ENCODE measurements at regions not wholly inside any gene's neighbourhood (a gene's known extent, or its start where the extent isn't known, plus 50 kb on each side); places are given as distances from the start of the nearest gene placed in this dataset.
"Not testable (repeated sequence)": the region's sequence is repeated elsewhere in the genome, so short reads cannot be mapped to it uniquely, and the experiment has no call there.

DNA sequence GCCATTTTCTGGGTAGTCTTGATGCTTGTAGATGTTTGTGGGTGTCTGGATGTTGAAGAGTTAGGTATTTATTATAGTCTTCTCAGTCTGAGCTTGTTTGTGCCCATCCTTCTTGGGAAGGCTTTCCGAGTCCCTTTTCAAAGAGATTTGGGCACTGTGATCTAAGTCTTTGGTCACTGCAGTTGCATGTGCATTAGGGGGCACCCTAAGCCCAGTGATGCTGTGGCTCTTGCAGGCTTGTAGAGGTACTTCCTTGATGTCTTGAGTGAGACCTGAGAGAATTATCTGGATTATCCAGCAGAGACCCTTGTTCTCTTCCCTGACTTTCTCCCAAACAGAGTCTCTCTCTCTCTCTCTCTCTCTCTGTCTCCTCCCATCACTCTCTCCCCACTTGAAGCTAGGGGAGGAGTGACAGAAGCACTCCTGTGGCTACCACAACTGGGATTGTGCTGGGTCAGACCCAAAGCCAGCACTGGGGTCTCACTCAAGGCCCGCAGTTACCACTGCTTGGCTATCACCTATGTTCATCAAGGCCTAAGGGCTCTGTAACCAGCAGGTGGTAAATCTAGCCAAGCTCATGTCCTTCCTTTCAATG, 68.5 kb downstream of the TMCO5A start:
- no peak overlapping the region for H3K27ac Mint-ChIP-seq
- H3K9me3 Mint-ChIP-seq = peaks cover 24% of the 10 kb centered on the region
- no peaks in the 10 kb centered on the region for H3K4me1 Mint-ChIP-seq
- H3K27me3 Mint-ChIP-seq = no peaks in the 10 kb centered on the region
- no peaks in the 10 kb centered on the region for H3K36me3 Mint-ChIP-seq
- H3K4me3 Mint-ChIP-seq = no peak overlapping the region

DNA sequence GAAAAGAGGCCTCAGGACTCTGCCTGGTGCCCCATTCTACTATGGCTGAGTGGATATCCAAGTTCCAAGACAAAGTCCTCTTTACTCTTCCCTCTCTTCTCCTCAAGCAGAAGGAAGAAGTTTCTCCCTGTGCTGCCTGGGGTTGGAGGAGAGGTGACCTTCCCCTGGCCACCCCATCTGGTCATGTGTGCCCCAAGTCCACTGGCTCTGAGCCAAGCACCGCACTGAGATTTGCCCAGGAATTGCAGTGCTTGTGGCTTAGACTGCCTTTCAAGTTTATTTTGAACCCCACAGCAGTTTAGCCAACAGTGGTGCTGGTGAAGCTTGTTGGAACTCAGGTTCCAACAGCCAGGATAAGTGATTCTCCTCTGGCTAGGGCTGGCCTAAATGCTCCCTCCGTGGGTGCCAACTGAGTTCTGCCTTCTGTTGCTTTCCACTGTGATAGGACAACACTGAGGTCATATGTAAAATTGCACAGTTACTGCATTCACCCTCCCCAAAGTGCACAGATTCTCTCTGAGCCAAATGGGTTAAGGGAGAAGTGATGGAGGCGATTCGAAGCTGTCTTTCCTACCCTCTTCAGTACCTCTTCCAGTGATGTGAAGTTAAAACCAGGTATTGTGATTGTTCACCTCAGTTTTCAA, 69.9 kb downstream of the TMCO5A start:
- no peaks in the 10 kb centered on the region for H3K4me1 Mint-ChIP-seq
- no peak overlapping the region for H3K27ac Mint-ChIP-seq
- H3K36me3 Mint-ChIP-seq = no peaks in the 10 kb centered on the region
- no peaks in the 10 kb centered on the region for H3K27me3 Mint-ChIP-seq
- peaks cover 21% of the 10 kb centered on the region for H3K9me3 Mint-ChIP-seq
- no peak overlapping the region for H3K4me3 Mint-ChIP-seq

DNA sequence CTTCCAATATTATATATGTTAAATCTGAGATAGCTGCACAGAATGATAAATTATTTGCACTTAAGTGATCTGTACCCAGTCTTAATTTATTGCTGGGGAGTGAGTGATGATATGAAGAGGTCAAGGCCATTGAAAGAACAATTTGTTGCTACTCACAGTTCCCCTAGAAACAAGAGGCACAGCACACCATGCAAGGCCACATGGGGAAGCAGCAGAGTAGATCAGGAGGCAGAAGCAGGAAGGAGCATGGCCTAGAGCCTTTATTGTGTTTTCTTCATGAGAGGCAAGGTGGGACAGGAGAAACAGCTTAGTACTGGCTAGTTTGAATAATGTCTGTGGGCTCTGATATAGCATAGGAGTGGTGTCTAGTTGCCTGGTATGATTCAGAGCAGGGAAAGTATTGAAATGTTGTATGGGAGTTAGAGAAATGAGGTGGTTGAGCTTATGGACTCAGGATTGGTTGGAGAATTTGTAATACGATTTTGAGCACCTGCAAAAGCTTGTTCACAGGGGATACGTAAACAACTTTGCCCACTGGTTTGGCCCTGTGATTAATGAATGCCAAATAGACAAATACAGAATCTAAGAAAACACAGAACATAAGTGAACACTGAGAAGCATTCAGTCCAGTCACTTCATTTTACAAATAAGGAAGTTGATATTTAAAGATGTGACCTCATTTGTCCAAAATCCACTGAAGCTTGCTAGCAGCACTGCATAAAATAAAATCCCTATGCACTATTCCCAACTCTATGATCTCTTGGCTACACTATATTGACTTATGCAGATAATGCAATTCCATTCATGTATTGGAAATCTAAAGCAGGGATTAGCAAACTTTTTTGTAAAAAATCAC, 71.7 kb downstream of the TMCO5A start:
- H3K36me3 Mint-ChIP-seq = no peaks in the 10 kb centered on the region
- peaks cover 13% of the 10 kb centered on the region for H3K9me3 Mint-ChIP-seq
- H3K27me3 Mint-ChIP-seq = no peaks in the 10 kb centered on the region
- H3K4me3 Mint-ChIP-seq = no peak overlapping the region
- no peak overlapping the region for H3K27ac Mint-ChIP-seq
- no peaks in the 10 kb centered on the region for H3K4me1 Mint-ChIP-seq

DNA sequence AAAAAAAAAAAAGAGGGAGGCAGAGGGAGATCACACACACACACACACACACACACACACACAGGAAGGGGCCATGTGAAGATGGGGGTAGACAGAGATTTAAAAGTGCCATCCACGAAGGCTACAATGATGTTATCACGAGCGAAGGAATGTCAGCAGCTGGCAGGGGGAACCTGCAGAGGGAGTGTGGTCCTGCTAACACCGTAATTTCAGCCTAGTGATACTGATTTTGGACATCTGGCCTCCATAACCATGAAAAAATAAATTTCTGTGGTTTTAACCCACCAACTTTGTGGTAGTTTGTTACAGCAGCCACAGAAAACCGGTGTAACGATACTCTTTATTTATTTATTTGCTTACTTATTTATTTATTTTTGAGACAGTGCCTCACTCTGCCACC, 76.0 kb downstream of the TMCO5A start:
- H3K36me3 Mint-ChIP-seq = no peaks in the 10 kb centered on the region
- no peak overlapping the region for H3K27ac Mint-ChIP-seq
- no peaks in the 10 kb centered on the region for H3K9me3 Mint-ChIP-seq
- H3K27me3 Mint-ChIP-seq = no peaks in the 10 kb centered on the region
- H3K4me3 Mint-ChIP-seq = no peak overlapping the region
- no peaks in the 10 kb centered on the region for H3K4me1 Mint-ChIP-seq

DNA sequence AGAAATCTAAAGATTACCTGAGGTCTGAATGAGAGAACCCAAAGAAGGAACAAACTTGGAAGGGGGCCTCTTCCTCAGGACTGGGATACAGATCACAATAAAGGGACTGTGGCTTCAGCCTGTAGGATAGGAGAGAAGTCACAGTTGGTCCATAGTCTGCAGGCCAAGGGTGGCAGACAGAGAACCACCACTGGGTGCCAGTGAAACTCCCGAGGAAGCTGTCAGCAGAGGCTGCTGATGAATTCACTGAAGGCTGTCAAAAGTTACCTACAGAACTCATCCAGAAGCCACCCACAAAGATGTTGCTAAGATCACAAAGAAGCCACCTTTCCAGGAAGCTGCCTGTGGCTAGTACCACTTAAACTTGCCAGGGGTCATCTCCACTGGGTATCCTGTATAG, 78.5 kb downstream of the TMCO5A start:
- Mint-ChIP-seq H3K36me3 (no peaks in the 10 kb centered on the region), H3K4me1 (no peaks in the 10 kb centered on the region), H3K4me3 (no peak overlapping the region), H3K27ac (no peak overlapping the region), H3K27me3 (peaks cover 3% of the 10 kb centered on the region), H3K9me3 (no peaks in the 10 kb centered on the region)

DNA sequence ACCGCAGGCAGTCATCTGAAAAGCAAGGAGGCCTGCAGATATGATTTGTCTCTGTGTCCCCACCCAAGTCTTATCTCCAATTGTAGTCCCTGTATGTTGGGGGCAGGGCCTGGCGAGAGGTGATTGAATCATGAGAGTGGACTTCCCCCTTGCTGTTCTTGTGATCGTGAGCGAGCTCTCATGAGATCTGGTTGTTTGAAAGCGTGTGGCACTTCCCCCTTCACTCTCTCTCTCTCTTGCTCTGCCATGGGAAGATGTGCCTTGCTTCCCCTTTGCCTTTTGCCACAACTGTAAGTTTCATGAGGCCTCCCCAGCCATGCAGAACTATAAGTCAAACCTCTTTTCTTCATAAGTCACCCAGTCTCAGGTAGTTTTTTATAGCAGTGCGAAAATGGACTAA, 83.3 kb downstream of the TMCO5A start:
- no peaks in the 10 kb centered on the region for H3K4me1 Mint-ChIP-seq
- H3K27me3 Mint-ChIP-seq = peaks cover 4% of the 10 kb centered on the region
- H3K27ac Mint-ChIP-seq = no peak overlapping the region
- no peaks in the 10 kb centered on the region for H3K36me3 Mint-ChIP-seq
- no peak overlapping the region for H3K4me3 Mint-ChIP-seq
- no peaks in the 10 kb centered on the region for H3K9me3 Mint-ChIP-seq

DNA sequence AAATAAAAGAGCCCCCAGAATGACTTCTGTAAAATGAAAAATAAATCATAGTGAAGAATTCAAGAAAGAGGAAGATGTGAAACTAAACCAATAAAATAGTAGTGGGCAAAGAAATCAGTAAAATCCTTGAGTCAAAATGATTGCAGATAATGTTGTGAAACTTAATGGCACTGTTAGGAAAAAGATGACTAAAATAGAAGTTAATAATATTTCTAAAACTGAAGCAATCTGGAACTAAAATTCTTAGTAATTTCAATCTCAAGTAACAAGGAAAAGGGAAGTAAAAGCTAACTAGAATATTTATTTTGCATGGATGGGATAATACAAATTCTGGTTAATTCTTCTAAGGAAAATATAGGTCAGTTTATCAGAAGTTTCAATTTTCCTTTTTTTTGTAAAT, 84.6 kb downstream of the TMCO5A start:
- no peaks in the 10 kb centered on the region for H3K4me1 Mint-ChIP-seq
- no peak overlapping the region for H3K27ac Mint-ChIP-seq
- no peaks in the 10 kb centered on the region for H3K9me3 Mint-ChIP-seq
- H3K27me3 Mint-ChIP-seq = peaks cover 4% of the 10 kb centered on the region
- H3K36me3 Mint-ChIP-seq = no peaks in the 10 kb centered on the region
- H3K4me3 Mint-ChIP-seq = no peak overlapping the region

DNA sequence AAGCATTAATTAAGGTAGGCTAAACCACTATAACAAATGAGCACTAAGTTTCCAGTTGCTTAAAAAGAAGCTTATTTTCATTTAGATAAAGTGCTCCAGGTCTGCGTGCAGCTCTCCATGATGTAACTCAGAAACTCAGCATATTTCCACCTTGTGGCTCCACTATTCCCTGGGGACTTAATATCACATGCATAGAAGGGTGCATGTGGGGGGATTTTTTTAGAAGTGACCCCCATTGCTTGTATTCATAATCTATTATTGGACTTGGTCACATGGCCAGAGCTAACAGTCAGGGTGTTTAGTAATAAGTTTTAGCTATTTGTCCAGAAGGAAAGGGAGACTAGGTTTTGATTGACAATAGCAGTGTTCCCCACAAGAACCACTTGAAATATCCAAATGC, 86.8 kb downstream of the TMCO5A start:
- no peak overlapping the region for H3K27ac Mint-ChIP-seq
- H3K4me1 Mint-ChIP-seq = no peaks in the 10 kb centered on the region
- no peaks in the 10 kb centered on the region for H3K36me3 Mint-ChIP-seq
- H3K4me3 Mint-ChIP-seq = no peak overlapping the region
- peaks cover 5% of the 10 kb centered on the region for H3K9me3 Mint-ChIP-seq
- H3K27me3 Mint-ChIP-seq = peaks cover 1% of the 10 kb centered on the region

DNA sequence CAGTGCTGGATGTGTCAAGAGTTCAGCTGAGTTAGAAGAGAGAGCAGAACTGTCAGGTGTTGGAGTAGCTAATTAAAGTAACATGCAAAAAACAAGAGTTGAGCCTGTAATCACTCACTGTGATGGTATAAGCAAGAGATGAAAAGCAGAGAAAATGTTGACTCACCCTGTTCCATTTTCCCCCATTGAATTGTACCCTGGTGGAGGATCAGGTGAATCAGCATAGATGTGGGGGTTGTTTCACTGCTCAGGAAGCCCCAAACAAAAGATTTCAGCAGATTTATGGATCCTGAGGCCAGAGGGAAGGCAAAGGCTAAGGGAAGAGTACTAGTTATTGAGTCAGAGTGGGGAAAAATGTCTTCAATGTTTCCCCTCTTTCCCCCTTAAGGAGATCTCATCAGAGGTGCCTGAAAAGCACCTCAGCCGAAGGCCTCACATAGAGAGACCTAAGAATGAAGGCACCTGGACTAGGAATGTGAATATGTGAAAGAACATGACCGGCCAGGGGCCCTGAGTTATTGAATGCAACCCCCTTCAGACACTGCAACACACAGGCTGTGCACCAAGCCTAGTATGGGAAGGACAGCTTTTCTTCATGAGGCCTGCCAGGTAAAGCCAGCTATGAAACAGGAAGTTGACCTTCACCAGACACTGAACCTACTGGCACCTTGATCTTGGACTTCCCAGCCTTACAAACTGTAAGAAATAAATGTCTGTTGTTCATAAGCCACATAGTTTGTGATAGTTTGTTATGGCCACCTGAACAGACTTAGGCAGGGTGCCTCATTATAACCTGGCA, 90.1 kb downstream of the TMCO5A start:
- Mint-ChIP-seq H3K9me3 (peaks cover 5% of the 10 kb centered on the region), H3K4me3 (no peak overlapping the region), H3K27me3 (peaks cover 1% of the 10 kb centered on the region), H3K36me3 (no peaks in the 10 kb centered on the region), H3K27ac (no peak overlapping the region), H3K4me1 (no peaks in the 10 kb centered on the region)

DNA sequence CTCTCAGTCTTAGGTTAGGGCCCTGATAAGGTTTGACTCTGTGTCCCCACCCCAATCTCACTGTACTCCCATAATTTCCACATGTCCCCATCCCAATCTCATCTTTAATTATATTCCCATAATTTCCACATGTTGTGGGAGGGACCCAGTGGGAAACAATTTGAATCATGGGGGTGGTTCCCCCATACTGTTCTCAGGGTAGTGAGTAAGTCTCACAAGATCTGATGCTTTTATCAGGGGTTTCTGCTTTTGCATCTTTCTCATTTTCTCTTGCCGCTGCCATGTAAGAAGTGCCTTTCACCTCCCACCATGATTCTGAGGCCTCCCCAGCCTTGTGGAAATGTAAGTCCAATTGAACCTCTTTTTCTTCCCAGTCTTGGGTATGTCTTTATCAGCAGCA, 91.2 kb downstream of the TMCO5A start:
- H3K27ac Mint-ChIP-seq, H3K4me3 Mint-ChIP-seq, H3K27me3 Mint-ChIP-seq, H3K9me3 Mint-ChIP-seq, H3K36me3 Mint-ChIP-seq, H3K4me1 Mint-ChIP-seq: not testable (repeated sequence)

DNA sequence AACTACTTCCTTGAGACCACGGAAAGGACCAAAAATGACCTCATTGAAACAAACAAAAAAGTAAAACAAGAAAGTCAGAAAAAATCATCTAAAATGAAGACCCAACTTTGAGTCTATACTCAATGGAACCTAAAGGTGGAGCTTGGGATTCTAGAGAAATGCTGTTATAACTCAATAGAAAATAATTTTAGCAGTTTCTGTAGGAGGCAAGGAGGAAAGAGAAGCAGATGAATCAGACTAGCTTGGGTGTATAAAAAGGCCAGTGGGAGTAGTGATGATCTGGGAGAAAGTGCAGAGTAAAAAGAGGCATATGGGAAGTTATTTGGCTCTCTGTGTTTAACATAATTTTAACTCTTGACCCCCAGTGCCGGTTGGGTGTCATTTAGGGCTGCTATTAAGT, 94.4 kb downstream of the TMCO5A start:
- H3K36me3 Mint-ChIP-seq = no peaks in the 10 kb centered on the region
- no peak overlapping the region for H3K27ac Mint-ChIP-seq
- H3K4me1 Mint-ChIP-seq = no peaks in the 10 kb centered on the region
- H3K4me3 Mint-ChIP-seq = no peak overlapping the region
- H3K27me3 Mint-ChIP-seq = peaks cover 1% of the 10 kb centered on the region
- peaks cover 5% of the 10 kb centered on the region for H3K9me3 Mint-ChIP-seq

DNA sequence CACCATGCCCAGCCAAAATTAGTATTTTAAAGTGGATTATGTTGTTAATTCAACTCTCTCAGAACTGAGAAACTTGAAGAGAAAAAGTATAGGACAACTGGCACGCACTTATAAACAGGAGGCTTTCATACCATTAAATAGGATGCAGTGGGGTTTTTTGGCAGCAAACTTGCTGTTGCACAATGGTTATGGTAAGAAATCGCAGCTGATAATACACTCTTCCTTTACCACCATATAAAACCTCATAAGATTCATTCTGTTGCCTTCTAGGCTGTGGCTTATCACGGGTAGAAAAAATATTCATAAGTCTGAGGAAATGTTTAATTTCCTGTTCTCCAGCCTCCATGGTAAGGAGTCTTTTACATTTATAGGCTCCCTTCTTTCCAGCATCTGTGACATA, 95.3 kb downstream of the TMCO5A start:
- Mint-ChIP-seq H3K4me3 (no peak overlapping the region), H3K27ac (no peak overlapping the region), H3K36me3 (no peaks in the 10 kb centered on the region), H3K27me3 (peaks cover 2% of the 10 kb centered on the region), H3K9me3 (peaks cover 5% of the 10 kb centered on the region), H3K4me1 (no peaks in the 10 kb centered on the region)

DNA sequence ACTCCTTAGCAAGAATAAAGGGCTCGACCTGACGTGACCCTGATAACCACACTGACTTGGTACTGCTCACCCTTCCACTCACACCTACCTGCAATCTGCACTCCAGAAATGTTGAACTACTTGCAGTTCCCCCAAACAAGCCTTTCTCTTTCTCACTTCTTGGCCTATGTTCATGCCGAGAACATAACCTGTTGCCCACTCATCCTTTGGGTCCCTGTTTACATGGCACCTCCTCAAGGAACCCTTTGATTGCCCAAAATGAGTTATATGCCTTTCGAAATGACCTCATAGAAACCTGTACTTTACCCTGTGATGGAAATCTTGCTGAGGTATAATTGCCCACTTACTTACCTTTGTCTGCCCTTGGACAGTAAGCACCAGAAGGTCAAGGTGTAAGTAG, 96.2 kb downstream of the TMCO5A start:
- Mint-ChIP-seq H3K4me3 (no peak overlapping the region), H3K4me1 (no peaks in the 10 kb centered on the region), H3K9me3 (peaks cover 5% of the 10 kb centered on the region), H3K27me3 (peaks cover 2% of the 10 kb centered on the region), H3K27ac (no peak overlapping the region), H3K36me3 (no peaks in the 10 kb centered on the region)

DNA sequence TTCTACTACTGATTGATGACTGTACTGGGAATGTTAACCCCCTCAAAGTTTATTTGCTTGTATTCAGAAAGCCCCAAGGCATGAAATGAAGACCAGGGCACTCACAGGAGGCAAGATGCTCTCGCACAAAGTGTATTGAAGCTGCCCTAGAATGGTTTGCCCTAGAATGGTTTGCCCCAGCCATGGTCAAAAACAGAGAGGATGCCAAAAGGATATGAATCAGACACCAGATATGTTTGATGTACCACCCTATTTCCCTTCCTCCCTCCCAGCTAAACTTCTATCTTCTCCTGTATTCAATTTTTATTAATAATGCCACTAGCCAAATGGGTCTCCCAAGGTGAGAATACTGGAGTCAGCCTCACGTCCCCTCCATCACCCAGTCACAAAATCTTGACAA, 101.3 kb downstream of the TMCO5A start:
- H3K4me1 Mint-ChIP-seq = no peaks in the 10 kb centered on the region
- no peak overlapping the region for H3K4me3 Mint-ChIP-seq
- H3K36me3 Mint-ChIP-seq = no peaks in the 10 kb centered on the region
- peaks cover 6% of the 10 kb centered on the region for H3K27me3 Mint-ChIP-seq
- H3K9me3 Mint-ChIP-seq = no peaks in the 10 kb centered on the region
- H3K27ac Mint-ChIP-seq = no peak overlapping the region

DNA sequence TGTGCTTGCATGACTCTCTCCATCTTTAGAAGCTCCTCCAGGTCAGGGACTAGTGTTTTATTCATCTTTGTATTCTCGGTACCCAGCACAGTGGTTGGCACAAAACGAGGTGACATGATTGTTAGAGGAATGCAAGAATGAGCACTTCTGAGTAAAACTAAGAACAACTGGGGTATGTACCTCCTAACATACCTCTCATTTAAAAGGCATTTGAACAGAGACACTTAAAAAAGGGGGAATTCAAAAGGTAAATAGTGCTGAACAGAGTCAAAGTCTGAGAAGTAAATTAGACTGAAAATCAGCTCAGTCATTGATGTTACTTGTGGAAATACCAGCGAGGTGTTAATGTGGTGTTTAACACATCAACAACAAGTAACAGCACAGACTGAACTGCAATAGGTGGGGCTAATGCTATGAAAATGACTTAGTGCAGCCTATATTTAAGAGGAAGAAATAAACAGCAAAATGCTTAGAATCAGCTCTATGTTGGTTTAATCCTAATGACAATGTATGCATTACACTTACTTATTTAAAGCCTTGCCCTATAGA, 102.4 kb downstream of the TMCO5A start:
- Mint-ChIP-seq H3K36me3 (no peaks in the 10 kb centered on the region), H3K4me1 (no peaks in the 10 kb centered on the region), H3K4me3 (no peak overlapping the region), H3K27ac (no peak overlapping the region), H3K9me3 (no peaks in the 10 kb centered on the region), H3K27me3 (peaks cover 6% of the 10 kb centered on the region)
